ENCODE measurements at regions not wholly inside any gene's neighbourhood (a gene's known extent, or its start where the extent isn't known, plus 50 kb on each side); places are given as distances from the start of the nearest gene placed in this dataset.
"Not testable (repeated sequence)": the region's sequence is repeated elsewhere in the genome, so short reads cannot be mapped to it uniquely, and the experiment has no call there.

DNA sequence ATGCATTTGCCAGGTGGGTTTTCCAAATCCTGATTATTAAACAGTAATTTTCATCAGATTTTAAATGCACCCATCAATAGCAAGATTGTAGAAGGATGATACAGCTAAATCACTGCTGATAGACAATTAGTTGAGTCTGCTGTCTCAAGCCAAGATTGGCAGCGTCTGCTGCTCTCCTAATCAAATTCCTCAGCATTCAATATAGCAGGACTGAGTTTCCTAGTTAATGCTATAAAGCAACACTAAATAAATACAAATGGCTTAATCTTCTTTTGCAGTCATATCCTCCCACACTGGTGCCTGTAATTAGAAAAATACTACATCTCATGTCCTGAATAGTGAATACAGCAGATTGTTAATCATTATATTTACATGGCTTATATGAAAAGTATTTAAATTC, 1028.8 kb downstream of the ADGRL2 start:
- DNase-seq (ENCODE audit: low read depth in 2 of 2) = no peak

DNA sequence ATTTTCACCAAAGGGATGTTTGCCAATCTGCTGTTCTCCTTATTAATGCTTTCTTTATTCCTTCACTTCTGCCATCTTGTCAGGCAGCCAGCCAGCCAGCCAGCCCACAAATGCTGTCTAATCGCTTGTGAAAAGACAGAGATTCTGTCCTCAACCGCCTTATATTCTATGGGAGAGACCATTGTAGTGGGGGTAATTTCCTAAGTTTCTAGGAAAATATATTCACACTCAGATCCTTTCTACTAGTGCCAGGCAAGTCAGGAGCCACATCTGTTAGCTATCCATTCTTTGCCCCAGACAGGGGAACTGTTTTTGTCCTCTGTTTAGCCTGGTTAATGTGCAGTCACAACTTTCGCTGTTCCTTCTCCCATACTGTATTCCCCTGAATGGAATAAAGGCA, 1023.1 kb downstream of the ADGRL2 start:
- DNase-seq (ENCODE audit: low read depth in 2 of 2) = no peak

DNA sequence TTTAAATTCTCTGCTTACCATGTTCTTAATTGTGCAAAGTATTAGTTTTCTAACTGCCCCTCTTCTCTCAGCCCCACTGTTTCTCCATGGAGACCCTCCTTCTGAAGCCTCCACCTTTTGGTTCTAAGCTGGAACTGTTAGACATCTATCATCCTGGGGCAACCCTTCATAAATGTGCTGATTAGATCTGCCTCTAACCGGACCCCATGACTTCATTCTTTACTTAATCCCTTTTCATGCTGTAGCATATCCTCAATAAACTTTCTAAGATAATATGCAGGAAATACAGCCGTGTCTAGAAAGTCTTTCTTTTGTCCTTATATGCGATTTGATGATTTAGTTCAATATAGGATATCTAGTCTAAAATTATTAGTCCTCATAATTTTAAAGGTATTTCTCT, 1020.1 kb downstream of the ADGRL2 start:
- no peak for DNase-seq (ENCODE audit: low read depth in 2 of 2)

DNA sequence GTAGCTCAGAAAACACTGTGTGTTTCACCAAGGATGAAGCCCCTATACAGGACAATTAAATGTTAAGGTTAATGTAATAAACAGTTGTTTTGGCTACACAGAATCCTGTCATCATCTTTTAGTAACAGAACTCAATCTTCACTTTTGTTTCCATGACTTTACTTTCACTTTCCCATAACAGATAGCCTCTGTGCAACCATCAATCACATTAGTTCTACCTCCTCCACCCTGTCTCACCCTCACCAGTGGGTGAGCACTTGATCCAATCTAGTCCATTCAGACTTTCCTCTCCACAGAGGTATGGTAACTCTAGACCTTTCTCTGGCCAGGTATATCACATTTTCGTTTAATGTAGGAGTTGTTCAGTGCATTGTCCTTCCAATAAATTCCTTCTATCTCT, 1018.5 kb downstream of the ADGRL2 start:
- no peak for DNase-seq (ENCODE audit: low read depth in 2 of 2)

DNA sequence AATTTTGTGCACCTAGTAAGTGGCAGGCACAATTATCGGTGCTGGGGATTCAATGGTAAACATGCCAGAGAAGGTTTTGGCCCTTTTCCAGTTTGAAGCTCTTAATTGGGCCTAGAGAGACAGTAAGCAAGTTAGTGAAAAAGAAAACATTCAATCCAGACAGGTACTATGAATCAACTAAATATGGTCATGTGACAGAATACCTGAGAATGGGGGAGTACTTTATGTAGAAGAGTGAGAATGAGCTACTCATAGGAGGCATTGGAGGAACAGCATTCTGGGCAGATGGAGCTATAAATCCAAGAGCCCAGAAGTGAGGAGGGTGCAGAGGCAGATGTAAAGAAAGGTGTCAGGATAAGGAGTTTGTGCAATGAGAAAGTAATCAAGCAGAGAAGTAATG, 1017.9 kb downstream of the ADGRL2 start:
- DNase-seq (ENCODE audit: low read depth in 2 of 2) = no peak

DNA sequence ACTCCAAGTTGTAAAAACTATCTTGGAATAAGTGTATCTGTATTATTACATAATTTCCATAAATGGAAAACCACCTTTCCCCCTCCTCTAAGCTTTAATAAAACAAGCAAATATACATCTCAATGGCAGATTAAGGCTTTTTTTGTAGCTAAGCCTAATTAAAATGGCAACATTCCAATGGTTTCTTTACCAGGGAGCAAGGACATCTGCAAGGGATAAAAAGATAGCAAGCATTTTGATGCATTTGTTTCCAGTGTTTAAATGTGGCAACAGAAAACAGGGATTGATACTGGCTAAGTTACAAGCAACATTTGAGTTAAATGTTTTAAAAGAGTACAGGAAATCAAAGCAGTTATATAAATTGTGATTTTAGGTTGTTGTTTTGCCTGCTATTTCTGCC, 1012.7 kb downstream of the ADGRL2 start:
- DNase-seq (ENCODE audit: low read depth in 2 of 2) = no peak

DNA sequence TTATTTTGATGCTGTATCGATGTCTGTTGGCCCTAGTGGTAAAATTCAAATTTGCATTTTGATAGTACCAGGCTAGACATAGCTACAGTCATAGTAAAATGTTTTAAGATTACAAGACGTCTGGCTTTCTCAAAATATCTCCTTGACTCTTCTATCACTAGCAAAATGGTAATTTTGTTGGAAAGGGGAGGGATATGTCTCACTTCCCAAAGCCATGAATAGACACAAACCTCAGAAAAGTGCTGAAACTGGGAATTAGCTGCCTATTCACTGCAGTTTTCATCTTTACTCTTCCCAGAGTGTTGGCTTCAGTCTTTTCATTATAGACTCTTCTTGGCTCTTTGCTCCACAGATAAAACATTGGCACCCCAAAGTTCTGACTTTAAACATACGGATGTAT, 1009.9 kb downstream of the ADGRL2 start:
- DNase-seq (ENCODE audit: low read depth in 2 of 2) = no peak

DNA sequence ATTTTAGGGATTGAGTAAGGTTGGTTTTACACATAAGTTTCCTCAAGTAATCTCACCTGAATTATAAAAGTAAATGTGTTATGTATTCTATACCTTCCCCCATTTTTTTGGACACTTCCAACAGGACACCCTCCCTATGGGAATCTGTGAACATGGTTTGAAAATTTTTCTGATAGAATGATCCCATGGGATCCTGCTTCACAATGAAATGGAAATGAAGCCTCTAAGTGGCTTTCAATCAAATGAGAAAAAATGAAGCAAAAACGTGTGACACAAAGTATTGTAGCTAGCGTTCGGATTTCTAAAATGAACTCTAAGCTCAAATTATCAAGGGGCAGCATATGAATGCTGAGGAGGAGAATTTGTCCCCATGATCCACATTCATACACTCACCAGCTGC, 1006.8 kb downstream of the ADGRL2 start:
- DNase-seq (ENCODE audit: low read depth in 2 of 2) = no peak

DNA sequence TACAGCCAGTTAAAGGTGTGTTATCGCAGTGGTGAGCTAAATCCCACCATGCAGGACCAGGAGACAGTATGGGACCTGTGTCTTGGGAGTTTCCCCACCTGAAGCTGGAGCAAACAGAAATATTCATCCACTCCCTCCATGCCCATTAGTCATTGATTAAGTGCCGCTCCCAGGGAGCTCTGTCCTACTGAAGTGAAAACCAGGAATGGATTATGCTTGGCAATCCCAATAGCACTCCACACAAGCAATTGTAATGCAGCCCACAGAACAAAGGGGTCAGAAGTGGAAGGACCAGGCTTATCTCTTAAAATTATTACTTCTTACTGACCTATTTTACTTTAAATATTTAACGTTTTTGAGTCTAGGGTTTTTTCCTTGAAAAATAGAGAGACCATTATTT, 1005.4 kb downstream of the ADGRL2 start:
- no peak for DNase-seq (ENCODE audit: low read depth in 2 of 2)

DNA sequence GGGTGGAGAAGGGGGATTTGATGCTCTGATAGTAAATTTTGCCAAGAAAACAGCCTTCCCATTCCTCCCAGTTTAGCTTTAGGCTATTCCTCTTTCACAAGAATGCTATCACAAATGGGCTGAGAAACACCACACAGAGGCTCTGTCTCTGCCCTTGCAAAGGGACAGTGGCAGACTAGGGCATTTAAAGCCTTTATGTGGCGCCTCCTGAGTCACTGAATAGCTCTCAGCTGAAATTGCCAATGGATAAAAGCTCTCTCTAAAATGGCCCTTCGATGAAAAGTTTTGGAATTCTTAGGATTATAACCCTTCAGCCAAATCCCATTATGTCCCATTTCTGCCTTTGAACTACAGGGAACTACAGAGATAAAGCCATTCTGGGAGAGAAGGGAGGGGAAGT, 1000.4 kb downstream of the ADGRL2 start:
- no peak for DNase-seq (ENCODE audit: low read depth in 2 of 2)

DNA sequence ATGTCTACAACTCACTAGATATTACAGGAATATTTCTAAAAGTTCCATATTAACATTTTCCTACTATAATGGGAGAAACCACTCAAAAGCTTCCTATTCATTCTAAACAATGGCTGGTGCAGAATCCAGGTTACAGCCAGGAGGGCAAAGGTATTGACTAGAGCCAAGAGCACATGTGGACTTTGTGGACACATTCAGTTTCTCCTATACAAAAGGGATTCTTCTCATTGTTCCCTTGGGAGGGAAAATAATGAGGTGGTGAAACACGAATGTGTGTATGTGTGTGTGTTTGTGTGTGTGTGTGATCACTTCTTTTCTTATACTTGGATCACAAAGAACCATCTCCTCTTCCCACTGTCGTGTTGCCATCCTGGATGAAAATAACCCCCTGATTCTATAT, 1000.0 kb downstream of the ADGRL2 start:
- DNase-seq (ENCODE audit: low read depth in 2 of 2) = no peak

DNA sequence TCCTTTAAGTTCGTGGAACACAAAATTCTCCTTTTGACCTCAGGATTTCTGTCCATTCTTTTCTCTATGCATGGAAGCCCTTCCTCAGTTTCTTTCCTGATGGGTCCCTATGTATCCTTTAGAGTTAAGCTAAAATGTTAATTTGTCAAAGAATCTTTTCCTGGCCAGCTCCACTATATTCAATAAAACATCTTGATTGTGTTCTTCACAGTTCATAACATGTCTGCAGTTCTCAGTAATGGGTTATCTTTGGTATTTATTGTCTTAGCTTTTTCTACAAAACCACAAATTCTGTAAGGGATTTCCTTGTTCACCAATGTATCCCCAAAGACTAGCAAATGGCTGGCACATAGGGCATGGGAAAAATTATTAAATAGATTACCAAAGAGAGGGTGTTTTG, 998.5 kb downstream of the ADGRL2 start:
- DNase-seq (ENCODE audit: low read depth in 2 of 2) = no peak

DNA sequence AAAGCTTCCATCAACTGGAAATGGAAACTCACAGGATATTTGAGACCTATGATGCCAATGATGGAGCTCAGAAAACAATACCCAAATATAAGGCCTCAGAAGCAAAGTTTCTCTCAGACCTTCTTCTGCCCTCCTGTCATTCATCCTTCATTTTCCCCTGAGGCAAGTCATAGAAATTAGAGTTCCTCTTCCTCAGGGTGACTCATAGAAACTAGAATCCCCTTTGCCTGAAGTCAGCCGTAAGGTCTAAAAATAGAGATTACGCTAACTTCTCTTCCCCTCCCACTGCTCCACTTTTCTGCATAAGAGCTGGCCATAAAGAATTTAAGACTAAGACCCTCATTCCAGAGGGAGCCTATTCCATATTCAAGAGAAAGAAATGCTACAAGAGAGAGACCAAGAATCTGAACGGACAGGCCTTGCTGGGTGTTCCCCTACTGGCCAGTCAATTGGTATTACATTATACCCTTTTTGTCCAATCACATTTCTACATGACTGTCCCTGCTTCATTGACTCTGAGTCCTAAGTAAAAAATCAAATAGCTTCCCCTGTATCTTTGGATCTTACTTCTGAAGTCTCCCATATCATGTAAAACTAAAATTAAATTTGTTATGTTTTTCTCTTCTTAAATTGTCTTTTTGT, 994.9 kb downstream of the ADGRL2 start:
- DNase-seq (ENCODE audit: low read depth in 2 of 2) = no peak

DNA sequence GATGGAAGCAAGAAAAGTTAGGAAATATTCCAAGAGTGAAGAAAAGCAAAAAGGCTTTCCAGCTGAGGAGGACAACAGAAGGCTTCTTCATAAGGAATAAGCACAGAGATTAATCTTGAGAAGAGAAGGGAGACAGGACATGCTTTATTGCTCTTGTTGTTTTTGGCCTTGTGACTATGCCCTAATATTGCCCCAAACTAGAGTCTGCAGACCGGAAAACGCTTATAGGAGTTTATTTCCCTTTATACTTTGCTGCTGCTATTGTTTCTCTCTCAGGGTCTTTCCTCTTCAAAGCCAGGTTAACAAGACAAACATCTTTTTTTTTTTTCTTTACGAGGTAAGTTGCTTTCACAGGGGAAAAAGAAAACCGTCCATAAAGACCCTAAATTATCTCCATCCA, 991.4 kb downstream of the ADGRL2 start:
- DNase-seq (ENCODE audit: low read depth in 2 of 2) = no peak

DNA sequence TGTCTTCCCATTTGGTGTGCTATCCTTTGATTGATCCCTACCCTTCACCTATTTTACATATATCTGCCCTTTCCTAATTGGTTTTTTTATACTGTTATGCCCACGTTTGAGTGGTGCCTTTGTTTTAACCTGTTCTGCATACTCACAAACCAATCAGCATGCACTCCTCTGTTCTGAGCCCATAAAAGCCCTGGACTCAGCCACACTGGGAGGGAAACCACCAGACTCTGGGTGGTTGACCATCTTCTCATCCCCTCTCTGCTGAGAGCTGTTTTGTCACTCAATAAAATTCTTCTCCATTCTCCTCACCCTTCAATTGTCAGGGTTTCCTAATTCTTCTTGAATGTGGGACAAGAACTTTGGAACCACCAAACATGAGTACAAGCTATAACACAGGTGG, 989.8 kb downstream of the ADGRL2 start:
- no peak for DNase-seq (ENCODE audit: low read depth in 2 of 2)

DNA sequence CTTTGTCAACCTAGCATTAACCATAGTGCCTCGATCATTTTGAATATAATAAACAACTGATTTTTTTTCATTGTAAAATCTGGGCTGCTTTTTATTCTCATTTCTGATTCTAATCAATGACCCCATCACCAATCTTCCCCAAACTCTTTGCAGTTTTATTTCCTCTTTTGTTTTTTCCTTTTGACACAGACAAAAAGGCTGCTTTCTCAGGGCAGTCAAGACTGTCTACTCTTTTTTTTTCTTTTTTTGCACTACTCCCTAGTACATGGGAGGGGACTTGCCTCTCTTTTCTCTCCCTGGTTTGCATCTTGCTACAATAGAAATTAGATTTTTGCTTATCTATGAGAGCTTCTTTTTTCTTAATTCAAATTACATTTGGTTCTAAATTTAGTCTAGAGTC, 987.9 kb downstream of the ADGRL2 start:
- no peak for DNase-seq (ENCODE audit: low read depth in 2 of 2)

DNA sequence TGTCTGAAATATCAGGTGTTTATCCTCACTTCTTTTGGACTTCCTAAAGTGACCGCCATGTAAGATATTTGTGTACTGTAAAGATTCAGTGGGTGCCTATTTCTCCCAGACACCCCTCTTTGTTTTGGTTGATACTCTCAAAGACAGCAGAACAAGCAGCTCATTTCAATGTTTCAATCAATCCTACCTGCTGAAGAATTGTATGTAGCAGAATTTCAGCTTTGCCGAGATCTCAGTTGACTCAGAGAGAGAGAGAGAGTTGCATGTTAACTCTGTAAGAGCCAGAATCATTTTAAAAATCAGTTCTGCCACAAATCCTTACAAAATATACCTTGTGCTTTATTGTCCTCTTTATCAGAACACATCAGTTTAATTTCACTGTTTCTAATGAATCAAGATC, 987.3 kb downstream of the ADGRL2 start:
- DNase-seq (ENCODE audit: low read depth in 2 of 2) = no peak

DNA sequence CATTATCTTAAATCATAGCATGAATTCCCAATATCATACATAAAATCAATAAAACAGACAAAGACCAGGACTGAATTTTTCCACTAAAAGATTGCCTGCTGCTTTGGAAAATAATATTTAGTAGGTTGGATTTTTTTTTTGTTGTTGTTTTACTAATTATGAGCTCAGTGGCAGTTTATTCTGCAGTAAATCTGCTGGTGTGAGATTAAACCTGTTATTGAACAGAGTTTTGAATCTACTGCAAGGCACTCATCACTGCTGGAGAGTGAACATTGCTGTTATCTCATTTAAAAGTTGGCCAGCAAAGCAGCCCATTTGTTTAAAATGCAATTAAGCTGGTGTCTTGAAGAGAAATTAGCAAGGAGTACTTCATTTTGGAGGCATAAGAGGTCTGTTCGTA, 986.1 kb downstream of the ADGRL2 start:
- DNase-seq (ENCODE audit: low read depth in 2 of 2) = no peak

DNA sequence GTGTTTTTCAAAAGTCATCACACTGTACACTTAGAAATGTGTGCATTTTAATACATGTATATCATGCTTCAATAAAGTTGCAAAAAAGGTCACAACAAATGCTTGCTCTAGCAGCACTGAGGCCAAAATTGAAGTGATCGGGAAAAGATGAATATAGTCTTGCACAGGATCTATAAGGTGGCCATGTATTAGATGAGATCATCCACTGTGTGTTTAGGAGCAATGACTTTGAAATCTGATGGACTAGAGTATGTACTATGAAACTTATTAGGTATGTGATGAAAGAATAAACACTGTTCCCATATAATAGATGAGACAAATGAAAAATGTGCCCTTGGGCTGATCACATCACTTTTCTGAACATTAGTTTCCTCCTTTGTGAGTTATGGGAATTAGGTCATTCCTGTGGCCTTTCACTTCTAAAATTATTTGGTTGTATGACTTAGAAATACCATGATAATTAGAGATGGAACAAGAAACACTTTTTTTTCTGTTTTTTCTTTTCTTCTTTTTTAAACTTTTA, 984.6 kb downstream of the ADGRL2 start:
- no peak for DNase-seq (ENCODE audit: low read depth in 2 of 2)

DNA sequence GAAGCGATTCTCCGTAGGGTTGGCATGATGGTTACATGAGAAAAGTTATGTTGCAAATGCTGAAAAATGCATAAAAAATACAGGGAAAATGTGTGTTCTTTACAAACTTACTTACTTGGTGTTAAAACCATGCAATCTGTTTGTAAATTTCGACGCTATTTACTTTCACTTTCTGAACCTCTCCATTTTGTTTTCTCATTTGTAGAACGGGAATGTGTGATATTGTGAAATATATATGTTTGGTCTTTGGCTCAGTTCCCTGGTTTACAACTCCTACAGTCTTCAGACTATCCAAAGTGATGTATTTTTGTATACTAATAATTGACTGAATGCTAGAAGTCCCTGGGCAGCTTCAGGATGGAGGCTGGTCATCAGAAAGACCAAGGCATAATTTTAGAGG, 982.3 kb downstream of the ADGRL2 start:
- no peak for DNase-seq (ENCODE audit: low read depth in 2 of 2)

DNA sequence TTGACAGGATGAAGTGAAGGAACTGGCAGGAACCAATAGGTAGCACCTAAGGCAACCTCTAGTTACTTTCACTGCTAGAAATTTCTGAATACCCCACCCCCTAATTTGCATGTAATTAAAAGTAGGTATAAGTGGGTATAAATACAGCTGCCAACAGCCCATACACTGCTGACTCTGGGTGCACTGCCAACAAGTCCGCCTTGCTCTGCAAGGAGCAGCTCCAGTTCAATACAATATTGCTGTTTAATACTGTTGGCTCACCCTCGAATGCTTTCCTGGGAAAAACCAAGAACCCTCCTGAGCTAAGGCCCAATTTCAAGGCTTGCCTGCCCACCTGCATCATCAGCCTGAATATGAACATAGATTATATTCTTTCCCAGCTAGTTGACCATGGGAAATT, 981.9 kb downstream of the ADGRL2 start:
- no peak for DNase-seq (ENCODE audit: low read depth in 2 of 2)

DNA sequence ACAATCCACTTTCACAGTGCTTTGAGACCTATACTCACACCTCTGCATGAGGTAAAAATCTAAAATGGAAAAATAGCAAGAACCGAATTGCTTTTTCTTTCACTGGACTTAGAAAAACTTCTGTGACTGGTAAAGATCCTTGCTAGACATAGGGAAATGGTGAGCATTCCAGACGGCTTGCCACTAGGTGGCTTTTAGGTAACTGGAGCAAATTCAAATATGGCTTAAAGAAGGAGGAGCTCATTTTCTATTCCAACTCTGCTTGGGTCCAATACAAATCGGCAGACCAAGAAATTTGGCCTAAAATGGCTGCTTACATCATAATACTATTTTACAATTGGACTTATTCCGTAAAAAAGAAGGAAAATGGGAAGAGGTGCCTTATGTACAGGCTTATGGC, 977.9 kb downstream of the ADGRL2 start:
- DNase-seq (ENCODE audit: low read depth in 2 of 2) = no peak

DNA sequence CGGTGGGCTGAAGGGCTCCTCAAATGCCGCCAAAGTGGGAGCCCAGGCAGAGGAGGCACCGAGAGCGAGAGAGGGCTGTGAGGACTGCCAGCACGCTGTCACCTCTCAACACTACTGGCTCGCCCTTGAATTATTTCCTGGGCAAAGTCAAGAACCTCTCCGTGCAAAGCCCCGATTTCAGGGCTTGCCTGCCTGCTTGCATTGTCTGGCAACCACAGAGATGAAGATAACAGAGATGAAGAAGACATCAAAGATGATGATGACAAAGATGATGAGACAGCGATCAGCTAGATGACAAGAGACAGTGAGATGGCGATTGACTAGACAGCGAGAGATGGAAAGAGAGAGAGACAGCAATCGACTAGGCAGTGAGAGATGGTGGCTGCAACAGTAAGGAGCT, 976.5 kb downstream of the ADGRL2 start:
- no peak for DNase-seq (ENCODE audit: low read depth in 2 of 2)

DNA sequence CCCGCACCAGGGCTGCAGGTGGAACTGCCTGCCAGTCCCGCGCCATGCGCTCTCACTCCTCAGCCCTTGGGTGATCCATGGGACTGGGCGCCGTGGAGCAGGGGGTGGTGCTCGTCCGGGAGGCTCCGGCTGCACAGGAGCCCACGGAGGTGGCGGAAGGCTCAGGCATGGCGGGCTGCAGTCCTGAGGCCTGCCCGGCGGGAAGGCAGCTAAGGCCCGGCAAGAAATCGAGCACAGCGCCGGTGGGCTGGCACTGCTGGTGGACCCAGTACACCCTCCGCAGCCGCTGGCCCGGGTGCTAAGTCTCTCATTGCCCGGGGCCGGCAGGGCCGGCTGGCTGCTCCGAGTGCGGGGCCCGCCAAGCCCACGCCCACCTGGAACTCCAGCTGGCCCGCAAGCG, 976.0 kb downstream of the ADGRL2 start:
- not testable (repeated sequence) for DNase-seq (ENCODE audit: low read depth in 2 of 2)

All from fibroblast of skin of left quadriceps (primary cell).